Smooth muscle cell (in vitro differentiated cells): ENCODE measurements at regions not wholly inside any gene's neighbourhood (a gene's known extent, or its start where the extent isn't known, plus 50 kb on each side); places are given as distances from the start of the nearest gene placed in this dataset.

Source experiments
- DNase-seq: peaks from one replicate; lab custom pipeline; 2025; ENCODE audit not compliant: unreplicated experiment; lab: John Stamatoyannopoulos, UW
- H2AFZ ChIP-seq: fragments of 200-600 bp; sonication (generic); 2 replicates; pipeline ENCODE4 v1.6.0; 2016; ENCODE audit warnings: antibody characterized with exemption, low read depth, mild to moderate bottlenecking
- H3F3A ChIP-seq: fragments of 200-600 bp; sonication (generic); 2 replicates; pipeline ENCODE4 v1.6.0; 2017; ENCODE audit warnings: antibody characterized with exemption, low read depth
- H3K27ac ChIP-seq: fragments of 200-600 bp; sonication (generic); 2 replicates; pipeline ENCODE4 v1.5.1; 2016; ENCODE audit warnings: low read depth, mild to moderate bottlenecking
- H3K27me3 ChIP-seq: fragments of 200-600 bp; sonication (generic); 2 replicates; pipeline ENCODE4 v1.6.1; 2016; ENCODE audit warnings: low read depth, mild to moderate bottlenecking
- H3K36me3 ChIP-seq: fragments of 200-600 bp; sonication (generic); 2 replicates; pipeline ENCODE4 v1.5.1; 2016; ENCODE audit warnings: low read depth
- H3K4me1 ChIP-seq: fragments of 200-600 bp; sonication (generic); 2 replicates; pipeline ENCODE4 v1.5.1; 2016; ENCODE audit warnings: low read depth
- H3K4me2 ChIP-seq: fragments of 200-600 bp; sonication (generic); 2 replicates; pipeline ENCODE4 v1.6.0; 2016; ENCODE audit warnings: mild to moderate bottlenecking
- H3K4me3 ChIP-seq: fragments of 200-600 bp; sonication (generic); 2 replicates; pipeline ENCODE4 v1.5.1; 2016; ENCODE audit warnings: mild to moderate bottlenecking
- H3K79me2 ChIP-seq: fragments of 200-600 bp; sonication (generic); 2 replicates; pipeline ENCODE4 v1.6.0; 2016; ENCODE audit warnings: low read depth, mild to moderate bottlenecking
- H3K9ac ChIP-seq: fragments of 200-600 bp; sonication (generic); 2 replicates; pipeline ENCODE4 v1.6.0; 2016; ENCODE audit warnings: low read depth
- H3K9me3 ChIP-seq: fragments of 200-600 bp; sonication (generic); replicated peaks from 2 replicates; pipeline ENCODE4 v1.5.1; 2016; ENCODE audit warnings: low read depth
- H4K20me1 ChIP-seq: fragments of 200-600 bp; sonication (generic); 2 replicates; pipeline ENCODE4 v1.6.0; 2016; ENCODE audit warnings: low read depth
- WGBS: methylation state at CpG from one replicate; pipeline ENCODE4 v1.1.7; 2016; ENCODE audit warnings: low lambda C conversion rate; 5-methylcytosine and 5-hydroxymethylcytosine counted together
- TF ChIP-seq, protein P1 (sequence below): fragments of 200-600 bp; sonication (generic); IDR thresholded peaks from 2 replicates; pipeline ENCODE4 v1.5.1; 2017; ENCODE audit warnings: borderline replicate concordance, mild to moderate bottlenecking, antibody characterized with exemption; ENCODE audit not compliant: insufficient read depth, poor library complexity, severe bottlenecking

DNA sequence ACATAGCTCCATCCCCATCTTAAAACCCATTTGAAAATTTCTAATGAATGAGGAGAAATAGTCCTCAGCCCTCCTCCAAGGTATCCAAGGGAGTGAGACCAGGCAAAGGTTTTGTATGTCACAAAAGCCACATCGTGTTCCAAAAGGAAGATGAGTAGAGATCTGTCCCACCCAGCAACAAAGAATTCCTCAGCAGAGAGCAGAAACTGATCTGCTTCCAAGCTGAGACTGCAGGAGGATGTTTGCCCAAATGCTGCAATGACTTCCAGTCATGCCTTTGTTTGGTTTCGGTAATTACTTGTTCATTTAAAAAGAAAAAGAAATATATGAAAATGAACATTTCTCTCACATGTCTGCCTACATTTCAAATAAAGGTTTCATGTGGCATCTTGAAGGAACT, 186.9 kb downstream of the SETD4 start:
- H3K27ac ChIP-seq = no peak overlapping the region
- no peaks in the 10 kb centered on the region for H3F3A ChIP-seq
- H3K36me3 ChIP-seq = no peaks in the 10 kb centered on the region
- DNase-seq = no peak
- no peaks in the 10 kb centered on the region for H3K9me3 ChIP-seq
- no peaks in the 10 kb centered on the region for H3K79me2 ChIP-seq
- H2AFZ ChIP-seq = no peak overlapping the region
- H3K4me3 ChIP-seq = no peak overlapping the region
- H3K4me2 ChIP-seq = no peak overlapping the region
- peaks cover 12% of the 10 kb centered on the region for H3K27me3 ChIP-seq
- TF ChIP-seq, protein P1, sequence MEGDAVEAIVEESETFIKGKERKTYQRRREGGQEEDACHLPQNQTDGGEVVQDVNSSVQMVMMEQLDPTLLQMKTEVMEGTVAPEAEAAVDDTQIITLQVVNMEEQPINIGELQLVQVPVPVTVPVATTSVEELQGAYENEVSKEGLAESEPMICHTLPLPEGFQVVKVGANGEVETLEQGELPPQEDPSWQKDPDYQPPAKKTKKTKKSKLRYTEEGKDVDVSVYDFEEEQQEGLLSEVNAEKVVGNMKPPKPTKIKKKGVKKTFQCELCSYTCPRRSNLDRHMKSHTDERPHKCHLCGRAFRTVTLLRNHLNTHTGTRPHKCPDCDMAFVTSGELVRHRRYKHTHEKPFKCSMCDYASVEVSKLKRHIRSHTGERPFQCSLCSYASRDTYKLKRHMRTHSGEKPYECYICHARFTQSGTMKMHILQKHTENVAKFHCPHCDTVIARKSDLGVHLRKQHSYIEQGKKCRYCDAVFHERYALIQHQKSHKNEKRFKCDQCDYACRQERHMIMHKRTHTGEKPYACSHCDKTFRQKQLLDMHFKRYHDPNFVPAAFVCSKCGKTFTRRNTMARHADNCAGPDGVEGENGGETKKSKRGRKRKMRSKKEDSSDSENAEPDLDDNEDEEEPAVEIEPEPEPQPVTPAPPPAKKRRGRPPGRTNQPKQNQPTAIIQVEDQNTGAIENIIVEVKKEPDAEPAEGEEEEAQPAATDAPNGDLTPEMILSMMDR = no peak
- 80% methylated on average over 2 of the region's 2 CpGs for WGBS
- H3K9ac ChIP-seq = no peak overlapping the region
- H4K20me1 ChIP-seq = no peaks in the 10 kb centered on the region
- H3K4me1 ChIP-seq = no peaks in the 10 kb centered on the region

DNA sequence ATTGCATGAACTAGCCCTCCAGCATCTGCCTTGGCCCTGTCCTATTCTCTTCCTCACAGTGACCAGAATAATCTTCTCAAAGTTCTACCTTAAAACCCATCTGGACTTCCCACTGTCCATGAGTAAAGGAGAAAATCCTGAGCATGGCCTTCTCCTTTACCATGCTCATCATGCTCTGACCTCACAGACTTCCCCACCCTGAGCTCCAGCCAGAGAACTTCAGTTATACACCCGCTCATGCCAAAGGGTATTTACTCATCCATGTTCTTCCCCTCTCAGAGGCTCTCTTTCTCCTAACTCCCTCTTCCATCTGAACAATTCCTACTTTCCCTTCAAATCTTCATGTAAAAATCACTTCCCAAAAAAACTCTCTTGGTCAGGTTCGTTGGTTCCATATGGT, 188.4 kb downstream of the SETD4 start:
- WGBS = 86% methylated on average over 2 of the region's 2 CpGs
- Histone ChIP-seq H2AFZ (no peak overlapping the region), H3K4me3 (no peak overlapping the region), H3K4me1 (no peaks in the 10 kb centered on the region), H3K36me3 (no peaks in the 10 kb centered on the region), H3K9ac (no peak overlapping the region), H3K79me2 (no peaks in the 10 kb centered on the region), H3F3A (no peaks in the 10 kb centered on the region), H3K9me3 (no peaks in the 10 kb centered on the region), H3K27ac (no peak overlapping the region), H4K20me1 (no peaks in the 10 kb centered on the region), H3K27me3 (peaks cover 12% of the 10 kb centered on the region), H3K4me2 (no peak overlapping the region)
- no peak for DNase-seq
- TF ChIP-seq, protein P1 = no peak

DNA sequence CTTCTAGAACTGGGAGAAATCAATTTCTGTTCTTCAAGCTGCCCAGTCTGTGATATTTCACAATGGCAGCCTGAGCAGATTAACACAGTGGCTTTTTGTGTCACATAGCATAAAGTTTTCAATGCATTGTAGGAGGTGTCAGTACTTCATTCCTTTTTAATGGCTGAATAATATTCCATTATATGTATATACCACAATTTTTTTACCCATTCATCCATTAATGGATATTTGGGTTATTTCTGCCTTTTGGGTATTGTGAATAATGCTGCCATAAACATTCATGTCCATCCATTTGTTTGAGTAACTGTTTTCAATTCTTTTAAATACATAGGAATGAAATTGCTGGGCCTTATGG, 191.5 kb downstream of the SETD4 start:
- no peaks in the 10 kb centered on the region for H3K36me3 ChIP-seq
- no peaks in the 10 kb centered on the region for H3F3A ChIP-seq
- H3K4me2 ChIP-seq = no peak overlapping the region
- peaks cover 8% of the 10 kb centered on the region for H3K27me3 ChIP-seq
- no peak for DNase-seq
- no peaks in the 10 kb centered on the region for H3K79me2 ChIP-seq
- H4K20me1 ChIP-seq = no peaks in the 10 kb centered on the region
- no peaks in the 10 kb centered on the region for H3K9me3 ChIP-seq
- no peaks in the 10 kb centered on the region for H3K4me1 ChIP-seq
- H3K4me3 ChIP-seq = no peak overlapping the region
- TF ChIP-seq, protein P1 = no peak
- H2AFZ ChIP-seq = no peak overlapping the region
- no peak overlapping the region for H3K27ac ChIP-seq
- H3K9ac ChIP-seq = no peak overlapping the region

DNA sequence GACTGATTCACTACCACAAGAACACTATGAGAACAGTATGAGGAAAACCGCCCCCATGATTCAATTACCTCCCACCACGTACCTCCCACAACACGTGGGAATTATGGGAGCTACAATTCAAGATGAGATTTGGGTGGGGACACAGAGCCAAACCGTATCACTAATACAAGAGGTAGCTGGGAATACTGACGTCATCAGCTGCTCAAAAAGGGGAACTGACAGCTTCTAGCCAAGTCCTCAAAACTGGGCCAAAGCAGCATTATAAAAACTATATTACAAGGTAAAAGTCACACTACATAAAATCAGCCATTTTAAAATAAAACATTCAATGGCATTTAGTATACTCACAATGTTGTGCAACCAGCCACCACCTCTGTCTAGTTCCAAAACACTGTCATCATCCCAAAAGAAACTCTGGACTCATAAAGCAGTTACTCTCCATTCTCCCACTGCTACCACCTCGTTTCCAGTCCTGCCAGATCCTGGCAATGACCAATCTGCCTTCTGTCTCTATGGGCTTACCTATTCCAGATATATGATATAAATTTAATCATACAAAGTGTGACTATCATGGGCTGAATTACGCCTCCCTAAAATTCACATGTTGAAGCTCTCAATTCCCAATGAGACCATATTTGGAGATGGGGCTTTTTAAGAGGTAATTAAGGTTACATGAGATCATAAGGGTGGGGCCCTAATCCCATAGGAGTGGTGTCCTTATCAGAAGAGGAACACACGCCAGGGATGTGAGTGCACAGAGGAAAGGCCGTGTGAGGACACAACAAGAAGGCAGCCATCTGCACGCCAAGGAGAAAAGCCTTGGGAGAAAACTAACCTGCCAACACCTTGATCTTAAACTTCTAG, 192.1 kb downstream of the SETD4 start:
- Histone ChIP-seq H3K27ac (no peak overlapping the region), H3F3A (no peaks in the 10 kb centered on the region)
- WGBS = 87% methylated on average over 10 of the region's 10 CpGs

More for the DNA sequence above, 192.1 kb downstream of the SETD4 start:
- Histone ChIP-seq H3K9me3 (no peaks in the 10 kb centered on the region), H3K79me2 (no peaks in the 10 kb centered on the region), H3K36me3 (no peaks in the 10 kb centered on the region), H4K20me1 (no peaks in the 10 kb centered on the region), H3K27me3 (peaks cover 2% of the 10 kb centered on the region), H3K4me2 (no peak overlapping the region), H2AFZ (no peak overlapping the region), H3K9ac (no peak overlapping the region), H3K4me1 (no peaks in the 10 kb centered on the region), H3K4me3 (no peak overlapping the region)
- no peak for DNase-seq
- TF ChIP-seq, protein P1 = no peak
